Stimulated activated CD4-positive, alpha-beta T cell treated with anti-CD3 and anti-CD28 coated beads, Interleukin-15, amount 100 ng/mL, for 1 hour (primary cell): ENCODE measurements at regions not wholly inside any gene's neighbourhood (a gene's known extent, or its start where the extent isn't known, plus 50 kb on each side); places are given as distances from the start of the nearest gene placed in this dataset.

Source experiments
- DNase-seq, 2 donors: peaks; one replicate each; pipeline ENCODE4 v3.0.0-alpha.2; 2020; ENCODE audit warnings: low read depth in 1 of 2, low spot score in 1 of 2

GRCh38 chr2:156165742-156166141, 166.8 kb downstream of the NR4A2 start:
- DNase-seq, result no peak

DNA sequence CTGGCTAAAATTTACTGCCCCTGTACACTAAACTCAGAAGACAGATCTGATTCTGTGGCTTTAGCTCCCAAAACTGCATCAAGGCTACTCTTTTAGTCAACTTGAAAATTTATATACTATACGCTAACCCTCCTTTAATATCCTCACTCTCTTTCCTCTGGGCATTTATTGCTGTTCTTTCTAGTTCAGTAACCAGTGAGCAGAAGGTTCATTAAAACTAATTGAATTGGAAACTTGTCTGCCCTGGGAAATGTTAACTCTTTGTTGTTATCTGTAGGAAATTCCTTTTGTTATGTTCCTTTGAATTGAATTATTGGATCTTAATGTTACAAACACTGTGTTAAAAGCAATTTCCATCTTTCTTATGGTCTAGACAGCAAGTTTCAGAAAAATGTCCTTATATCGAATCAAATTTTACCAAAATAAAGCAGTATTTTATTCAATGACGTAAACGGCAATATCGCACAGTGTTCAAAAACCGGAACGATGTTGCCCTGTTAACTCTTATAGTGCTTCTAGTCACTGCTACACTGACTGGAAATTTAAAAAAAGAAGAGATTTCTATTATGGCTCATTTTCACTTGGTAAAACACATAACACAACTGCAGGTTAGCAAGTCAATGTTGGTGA, 168.3 kb downstream of the NR4A2 start:
- no peak for DNase-seq

GRCh38 chr2:156158808-156159207, 173.7 kb downstream of the NR4A2 start:
- DNase-seq, result no peak

- DNase-seq, result no peak
Measured at GRCh38 chr2:156157670-156158069, 174.9 kb downstream of the NR4A2 start.

- DNase-seq, result no peak
Measured at GRCh38 chr2:156156580-156156979, 175.9 kb downstream of the NR4A2 start.

GRCh38 chr2:156155319-156155718, 177.2 kb downstream of the NR4A2 start:
- DNase-seq, result no peak

DNA sequence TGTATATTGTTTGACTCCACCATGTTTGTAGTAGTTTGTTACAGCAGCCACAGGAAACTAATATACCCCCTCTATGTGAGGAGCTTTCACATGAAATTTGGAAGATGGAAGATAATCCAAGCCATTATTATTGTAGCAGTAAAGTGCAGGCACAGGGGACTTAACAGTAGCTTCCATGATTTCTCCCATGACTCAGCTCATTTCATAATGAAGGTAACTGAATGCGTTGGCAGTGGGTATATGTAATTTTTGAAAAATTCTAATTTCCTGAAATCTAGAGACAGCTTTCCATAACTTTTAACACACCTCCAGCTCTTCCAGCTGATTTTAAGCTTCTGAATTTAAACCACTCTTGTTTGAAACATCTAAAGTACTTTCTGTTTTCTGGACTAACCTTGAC, 181.2 kb downstream of the NR4A2 start:
- DNase-seq, result no peak

GRCh38 chr2:156147594-156148330, 184.8 kb downstream of the NR4A2 start:
- no peak for DNase-seq

DNA sequence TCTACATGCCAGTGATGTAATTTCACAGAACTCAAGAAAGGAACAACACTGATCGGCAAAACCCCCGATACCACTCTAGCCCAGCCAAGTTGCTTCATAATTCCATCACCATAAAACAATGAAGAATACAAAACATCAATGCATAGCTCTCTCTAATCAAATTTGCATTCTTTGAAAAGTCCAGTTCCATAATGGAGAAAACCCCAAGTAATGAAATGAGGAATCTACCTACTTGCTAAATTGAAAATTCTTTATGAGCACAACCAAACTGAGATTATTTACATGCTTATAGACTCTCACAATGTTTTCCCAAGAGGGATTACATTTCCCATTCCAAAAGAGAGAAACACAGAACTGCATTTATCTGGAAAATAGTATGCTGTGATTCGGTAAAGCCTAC, 186.5 kb downstream of the NR4A2 start:
- no peak for DNase-seq

- DNase-seq, result no peak
Measured at GRCh38 chr2:156145469-156145868, 187.1 kb downstream of the NR4A2 start.

GRCh38 chr2:156136566-156136965, 196.0 kb downstream of the NR4A2 start:
- DNase-seq, result no peak

GRCh38 chr2:156134887-156135286, 197.6 kb downstream of the NR4A2 start:
- DNase-seq, result no peak

GRCh38 chr2:156132941-156133340, 199.6 kb downstream of the NR4A2 start:
- DNase-seq, result no peak

DNA sequence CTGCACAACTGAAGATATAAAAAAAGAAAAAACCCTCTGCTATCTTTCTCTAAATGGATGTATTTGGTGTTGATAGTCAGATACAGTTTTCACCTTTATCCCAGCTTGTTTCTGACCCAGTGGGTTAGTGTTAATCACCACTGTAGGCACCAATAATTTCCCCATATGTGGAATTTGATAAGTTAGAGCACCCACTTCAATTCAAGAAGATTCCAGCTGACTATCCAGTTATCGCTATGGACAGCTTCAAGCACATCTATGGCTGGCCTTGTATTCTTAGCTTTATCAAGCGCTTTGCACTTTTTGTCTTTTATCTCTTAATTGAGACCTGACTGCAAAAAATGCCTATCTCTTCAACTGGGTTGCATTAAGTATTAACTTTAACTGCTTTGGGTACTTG, 200.4 kb downstream of the NR4A2 start:
- DNase-seq, result no peak

GRCh38 chr2:156129227-156129626, 203.3 kb downstream of the NR4A2 start:
- DNase-seq, result no peak

DNA sequence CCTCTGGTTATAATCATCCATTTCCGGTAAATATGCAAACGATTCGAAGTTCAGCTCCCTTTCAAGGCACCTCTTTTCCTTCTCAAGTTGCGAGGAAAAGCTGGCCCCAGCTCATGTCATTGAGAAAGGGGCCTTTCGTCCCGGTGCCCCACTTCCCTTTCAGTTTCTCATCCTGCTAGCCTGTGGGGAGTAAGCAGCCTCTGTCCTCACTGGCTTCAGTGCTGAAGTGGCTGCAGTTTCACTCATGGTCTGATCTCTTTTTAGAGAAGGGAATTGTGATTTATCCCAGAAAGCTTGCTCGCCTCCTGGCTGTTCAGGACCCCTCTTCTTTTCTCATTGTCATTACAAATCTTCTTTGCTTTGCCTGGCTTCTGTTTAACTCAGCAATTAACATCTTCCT, 207.5 kb downstream of the NR4A2 start:
- no peak for DNase-seq

DNA sequence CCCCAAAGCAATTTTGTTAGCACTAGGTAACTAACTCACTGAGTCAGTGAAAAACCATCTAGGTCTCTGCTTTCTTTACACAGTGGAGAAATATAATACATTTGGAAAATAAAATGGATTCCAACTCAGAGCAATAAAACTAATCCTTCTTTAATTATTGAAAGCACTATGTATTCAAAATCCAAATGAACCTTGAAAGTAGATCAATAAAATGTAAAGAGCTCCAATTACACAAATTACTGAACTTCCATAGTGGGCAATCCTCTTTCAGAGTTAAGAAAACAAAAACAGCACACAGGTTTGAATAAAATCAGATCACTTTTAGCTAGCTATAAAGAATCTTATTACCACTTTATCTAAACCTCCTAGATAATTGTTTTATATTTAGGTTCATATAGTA, 208.1 kb downstream of the NR4A2 start:
- no peak for DNase-seq

GRCh38 chr2:156118753-156119416, 213.6 kb downstream of the NR4A2 start:
- no peak for DNase-seq

DNA sequence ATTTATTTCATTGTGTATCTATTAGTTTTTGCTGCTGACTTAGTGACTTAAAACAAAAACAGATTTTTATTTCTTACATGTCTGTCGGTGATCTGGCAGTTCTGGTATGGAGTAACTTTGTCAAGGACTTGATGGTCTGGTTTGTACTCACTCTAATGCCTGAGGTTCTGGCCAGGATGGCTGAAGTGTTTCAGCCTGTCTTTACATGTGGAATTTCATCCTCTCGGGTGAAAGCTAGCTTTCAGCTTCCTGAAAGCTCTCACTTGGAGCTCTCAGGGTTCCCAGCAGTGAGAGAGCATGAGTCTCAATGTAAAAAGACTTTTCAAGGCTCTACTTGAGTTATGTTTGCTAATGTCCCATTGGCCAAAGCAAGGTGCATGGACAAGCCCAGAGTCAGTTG, 216.4 kb downstream of the NR4A2 start:
- no peak for DNase-seq

- no peak for DNase-seq
Measured at GRCh38 chr2:156115338-156115737, 217.2 kb downstream of the NR4A2 start.

- DNase-seq, result no peak
Measured at GRCh38 chr2:156112323-156112722, 220.2 kb downstream of the NR4A2 start.

GRCh38 chr2:156110890-156111289, 221.6 kb downstream of the NR4A2 start:
- peak in 1 of 2 donors; percentile 1 for DNase-seq
